ENCODE measurements at regions not wholly inside any gene's neighbourhood (a gene's known extent, or its start where the extent isn't known, plus 50 kb on each side); places are given as distances from the start of the nearest gene placed in this dataset.

DNA sequence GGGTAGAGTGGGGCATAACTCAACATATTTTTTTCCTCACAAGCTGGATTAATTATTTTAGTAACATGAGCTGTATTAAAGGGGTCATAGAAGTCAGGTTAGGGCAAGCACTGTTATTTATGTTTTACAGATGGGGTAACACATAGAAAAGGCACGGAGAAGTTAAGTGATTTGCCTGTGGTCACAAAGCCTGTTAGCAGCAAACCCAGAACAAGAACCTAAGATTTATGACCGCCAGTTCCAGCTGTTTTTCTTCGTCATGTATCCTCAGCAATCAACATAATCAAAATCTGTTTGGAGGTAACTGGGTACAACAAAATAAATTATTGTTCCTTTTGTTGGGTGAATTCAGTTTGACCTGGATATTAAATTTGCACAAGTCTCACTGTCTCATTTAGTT lies 57.2 kb upstream of the BET1 start:
- TF ChIP-seq, protein P1, sequence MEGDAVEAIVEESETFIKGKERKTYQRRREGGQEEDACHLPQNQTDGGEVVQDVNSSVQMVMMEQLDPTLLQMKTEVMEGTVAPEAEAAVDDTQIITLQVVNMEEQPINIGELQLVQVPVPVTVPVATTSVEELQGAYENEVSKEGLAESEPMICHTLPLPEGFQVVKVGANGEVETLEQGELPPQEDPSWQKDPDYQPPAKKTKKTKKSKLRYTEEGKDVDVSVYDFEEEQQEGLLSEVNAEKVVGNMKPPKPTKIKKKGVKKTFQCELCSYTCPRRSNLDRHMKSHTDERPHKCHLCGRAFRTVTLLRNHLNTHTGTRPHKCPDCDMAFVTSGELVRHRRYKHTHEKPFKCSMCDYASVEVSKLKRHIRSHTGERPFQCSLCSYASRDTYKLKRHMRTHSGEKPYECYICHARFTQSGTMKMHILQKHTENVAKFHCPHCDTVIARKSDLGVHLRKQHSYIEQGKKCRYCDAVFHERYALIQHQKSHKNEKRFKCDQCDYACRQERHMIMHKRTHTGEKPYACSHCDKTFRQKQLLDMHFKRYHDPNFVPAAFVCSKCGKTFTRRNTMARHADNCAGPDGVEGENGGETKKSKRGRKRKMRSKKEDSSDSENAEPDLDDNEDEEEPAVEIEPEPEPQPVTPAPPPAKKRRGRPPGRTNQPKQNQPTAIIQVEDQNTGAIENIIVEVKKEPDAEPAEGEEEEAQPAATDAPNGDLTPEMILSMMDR (conservative IDR thresholded peaks at IDR 0.05) = no peak
- H3K4me3 Mint-ChIP-seq = no peak overlapping the region
- H3K4me1 Mint-ChIP-seq = no peaks in the 10 kb centered on the region
- no peaks in the 10 kb centered on the region for H3K9me3 Mint-ChIP-seq
- no peaks in the 10 kb centered on the region for H3K36me3 Mint-ChIP-seq (ENCODE audit: low read depth)
- no peak for DNase-seq (ENCODE audit: low read depth, low spot score)
- H3K27me3 Mint-ChIP-seq (ENCODE audit: low read depth) = no peaks in the 10 kb centered on the region
- H3K27ac Mint-ChIP-seq (ENCODE audit: unreplicated experiment) = no peak overlapping the region

DNA sequence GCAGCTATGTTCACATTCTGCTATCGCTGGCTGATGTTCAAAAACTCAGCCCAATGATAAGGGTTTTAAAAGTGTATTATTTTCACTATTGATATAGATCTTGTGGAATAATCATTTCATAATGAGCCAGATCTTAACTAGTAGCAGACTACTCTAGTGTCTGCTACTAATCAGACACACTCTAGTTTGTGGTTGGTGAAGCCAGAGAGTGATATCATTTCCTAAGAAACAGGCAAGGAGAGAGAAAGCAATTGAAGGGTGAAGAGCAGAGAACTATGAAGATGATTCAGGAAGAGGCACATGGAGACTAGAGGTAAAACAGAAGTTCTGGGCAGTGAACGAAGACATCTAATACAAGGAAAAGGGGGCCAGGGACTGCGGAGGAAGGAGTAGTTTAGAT lies 58.2 kb upstream of the BET1 start:
- no peaks in the 10 kb centered on the region for H3K9me3 Mint-ChIP-seq
- H3K4me1 Mint-ChIP-seq = no peaks in the 10 kb centered on the region
- no peak overlapping the region for H3K4me3 Mint-ChIP-seq
- no peaks in the 10 kb centered on the region for H3K27me3 Mint-ChIP-seq (ENCODE audit: low read depth)
- no peak for DNase-seq (ENCODE audit: low read depth, low spot score)
- TF ChIP-seq, protein P1 (conservative IDR thresholded peaks at IDR 0.05) = no peak
- no peak overlapping the region for H3K27ac Mint-ChIP-seq (ENCODE audit: unreplicated experiment)
- no peaks in the 10 kb centered on the region for H3K36me3 Mint-ChIP-seq (ENCODE audit: low read depth)

DNA sequence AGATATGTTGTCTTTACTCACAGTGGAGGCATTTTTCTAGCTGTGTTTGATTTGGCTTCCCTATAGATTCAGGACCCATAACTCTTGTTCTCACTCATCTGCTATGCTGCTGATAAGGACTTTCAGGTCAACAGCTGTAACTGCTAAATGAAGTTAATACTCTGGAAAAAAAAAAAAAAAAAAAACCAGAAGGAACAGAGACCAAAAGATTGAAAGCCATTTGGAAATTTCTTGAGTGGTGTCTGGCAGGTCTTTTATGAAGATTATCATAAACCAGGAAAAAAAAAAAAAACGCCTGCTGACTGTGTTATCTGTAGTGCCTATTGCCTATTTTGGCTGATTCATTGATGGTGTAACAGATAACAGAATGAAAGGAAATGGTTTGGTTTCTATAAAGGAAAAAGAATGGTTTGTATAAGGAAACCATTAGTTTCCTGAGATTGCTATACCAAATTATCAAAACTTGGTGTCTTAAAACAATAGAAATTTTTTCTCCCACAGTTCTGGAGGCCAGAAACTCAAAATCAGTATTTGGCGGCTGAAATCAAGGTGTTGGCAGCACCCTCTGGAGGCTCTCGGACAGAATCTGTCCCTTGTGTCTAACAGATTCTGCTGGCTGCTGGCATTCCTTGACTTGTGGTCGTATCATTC lies 60.5 kb upstream of the BET1 start:
- Mint-ChIP-seq H3K27me3 (ENCODE audit: low read depth) (no peaks in the 10 kb centered on the region), H3K4me1 (no peaks in the 10 kb centered on the region), H3K27ac (ENCODE audit: unreplicated experiment) (no peak overlapping the region), H3K36me3 (ENCODE audit: low read depth) (no peaks in the 10 kb centered on the region), H3K4me3 (no peak overlapping the region), H3K9me3 (no peaks in the 10 kb centered on the region)
- no peak for DNase-seq (ENCODE audit: low read depth, low spot score)
- TF ChIP-seq, protein P1 (conservative IDR thresholded peaks at IDR 0.05) = no peak

DNA sequence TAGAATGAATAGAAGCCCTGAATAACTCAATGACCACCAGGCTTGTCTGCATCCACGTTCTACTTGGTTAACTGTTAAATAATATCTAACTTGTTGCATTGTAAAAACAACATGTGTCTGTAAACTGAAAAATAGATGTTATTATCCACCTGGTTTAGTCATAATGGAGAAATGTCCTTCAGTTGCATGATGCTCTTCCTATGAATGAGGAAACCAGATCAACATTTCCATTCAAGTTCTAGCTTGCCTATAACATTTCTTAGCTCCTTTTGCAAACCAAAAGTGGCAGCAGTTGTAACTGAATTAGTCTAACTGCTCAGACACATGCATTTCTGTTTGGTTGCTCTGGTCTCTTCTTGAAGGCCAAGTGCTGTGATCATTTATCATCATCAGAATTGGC lies 62.9 kb upstream of the BET1 start:
- Mint-ChIP-seq H3K36me3 (ENCODE audit: low read depth) (no peaks in the 10 kb centered on the region), H3K27me3 (ENCODE audit: low read depth) (no peaks in the 10 kb centered on the region), H3K4me3 (no peak overlapping the region), H3K4me1 (no peaks in the 10 kb centered on the region), H3K9me3 (no peaks in the 10 kb centered on the region), H3K27ac (ENCODE audit: unreplicated experiment) (no peak overlapping the region)
- DNase-seq (ENCODE audit: low read depth, low spot score) = no peak
- TF ChIP-seq, protein P1 (conservative IDR thresholded peaks at IDR 0.05) = no peak

DNA sequence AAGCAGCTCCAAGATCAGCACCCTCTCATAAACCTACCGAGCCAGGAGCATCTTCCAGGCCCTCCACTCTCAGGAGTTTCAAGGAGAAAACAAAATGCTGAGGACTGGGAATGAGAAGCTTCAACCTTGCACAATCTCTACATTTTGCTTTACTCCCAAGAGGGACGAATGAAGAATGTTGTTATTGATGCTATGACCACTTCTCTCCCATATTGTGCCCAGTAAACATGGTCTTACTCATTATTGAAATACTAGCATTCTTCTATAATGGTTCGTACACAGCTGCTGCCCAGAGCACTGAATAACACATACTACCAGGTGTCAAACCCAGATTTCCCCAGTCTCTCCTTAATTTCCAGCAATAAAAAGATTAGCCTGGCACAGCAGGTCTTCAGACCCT lies 63.4 kb upstream of the BET1 start:
- Mint-ChIP-seq H3K4me1 (no peaks in the 10 kb centered on the region), H3K27ac (ENCODE audit: unreplicated experiment) (no peak overlapping the region), H3K36me3 (ENCODE audit: low read depth) (no peaks in the 10 kb centered on the region), H3K4me3 (no peak overlapping the region), H3K27me3 (ENCODE audit: low read depth) (no peaks in the 10 kb centered on the region), H3K9me3 (no peaks in the 10 kb centered on the region)
- no peak for DNase-seq (ENCODE audit: low read depth, low spot score)
- TF ChIP-seq, protein P1 (conservative IDR thresholded peaks at IDR 0.05) = no peak
